ENCODE measurements at regions not wholly inside any gene's neighbourhood (a gene's known extent, or its start where the extent isn't known, plus 50 kb on each side); places are given as distances from the start of the nearest gene placed in this dataset.

- no peak for TF ChIP-seq POLR2A (IDR thresholded peaks at IDR 0.05)
- no peak for TF ChIP-seq CTCF (IDR thresholded peaks at IDR 0.05)
- no peak for TF ChIP-seq EP300 (IDR thresholded peaks at IDR 0.05)
Measured at GRCh38 chr5:63101870-63102269, 523.3 kb downstream of the LRRC70 start.

All from suprapubic skin (tissue), 3 donors.